ENCODE measurements at regions not wholly inside any gene's neighbourhood (a gene's known extent, or its start where the extent isn't known, plus 50 kb on each side); places are given as distances from the start of the nearest gene placed in this dataset.

DNA sequence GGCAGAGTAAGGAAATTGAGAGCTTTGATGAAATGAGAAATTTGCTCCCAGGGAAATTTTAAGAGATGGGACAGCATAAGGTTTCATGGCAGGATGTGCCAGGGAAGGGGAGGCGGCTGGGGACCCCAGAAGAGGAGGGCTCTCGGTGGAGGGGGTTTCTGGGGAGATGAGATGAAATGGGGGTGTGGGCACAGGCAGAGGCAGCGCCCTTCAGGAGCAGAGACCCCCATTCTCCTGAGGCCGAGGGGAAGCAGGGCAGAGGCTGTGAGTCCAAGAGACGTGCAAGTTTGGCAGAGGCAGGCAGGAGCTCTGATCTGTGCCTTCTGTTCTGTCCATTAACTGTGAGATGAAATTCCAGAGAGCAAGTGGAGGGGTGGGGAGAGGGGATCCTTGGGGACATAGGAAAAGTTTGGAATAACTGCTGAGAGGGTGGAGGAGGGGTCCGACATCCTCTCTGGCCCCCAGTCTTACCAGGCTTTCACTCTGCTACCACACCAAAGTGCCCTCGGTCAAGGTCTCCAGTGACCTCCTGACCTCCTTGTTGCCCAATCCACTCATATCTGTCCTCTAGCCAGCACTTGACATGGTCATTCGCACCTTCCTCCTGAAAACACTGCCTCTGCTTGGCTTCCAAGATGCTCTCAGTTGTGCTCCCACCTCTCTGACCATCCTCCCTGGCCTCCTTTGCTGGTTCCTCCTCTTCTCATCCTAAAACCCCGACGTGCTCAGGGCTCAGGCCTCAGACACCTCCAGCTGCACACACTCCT is 108.1 kb upstream of the MVB12B start:
- WGBS = 83% methylated on average over 10 of the region's 10 CpGs
- Histone ChIP-seq H3K4me1 (ENCODE audit: insufficient read depth) (no peaks in the 10 kb centered on the region), H3K4me3 (ENCODE audit: low read depth, low read length) (no peak overlapping the region), H3K27ac (ENCODE audit: low read depth) (no peak overlapping the region), H3K36me3 (ENCODE audit: insufficient read depth) (no peaks in the 10 kb centered on the region)
- DNase-seq (ENCODE audit: extremely low spot score) = no peak

- Histone ChIP-seq H3K27ac (ENCODE audit: low read depth) (no peak overlapping the region), H3K4me1 (ENCODE audit: insufficient read depth) (no peaks in the 10 kb centered on the region), H3K36me3 (ENCODE audit: insufficient read depth) (no peaks in the 10 kb centered on the region), H3K4me3 (ENCODE audit: low read depth, low read length) (no peak overlapping the region)
- 93% methylated on average over 2 of the region's 2 CpGs for WGBS
- DNase-seq (ENCODE audit: extremely low spot score) = no peak
Observed at GRCh38 chr9:126219166-126219565, 107.5 kb upstream of the MVB12B start.

- Histone ChIP-seq H3K4me1 (ENCODE audit: insufficient read depth) (no peaks in the 10 kb centered on the region), H3K4me3 (ENCODE audit: low read depth, low read length) (no peak overlapping the region), H3K27ac (ENCODE audit: low read depth) (no peak overlapping the region), H3K36me3 (ENCODE audit: insufficient read depth) (no peaks in the 10 kb centered on the region)
- WGBS = 78% methylated on average over 11 of the region's 11 CpGs
- DNase-seq (ENCODE audit: extremely low spot score) = no peak
Observed at GRCh38 chr9:126219648-126220063, 107.0 kb upstream of the MVB12B start.

- Histone ChIP-seq H3K36me3 (ENCODE audit: insufficient read depth) (no peaks in the 10 kb centered on the region), H3K4me1 (ENCODE audit: insufficient read depth) (no peaks in the 10 kb centered on the region), H3K27ac (ENCODE audit: low read depth) (no peak overlapping the region), H3K4me3 (ENCODE audit: low read depth, low read length) (no peak overlapping the region)
- WGBS = 92% methylated on average over 2 of the region's 2 CpGs
- no peak for DNase-seq (ENCODE audit: extremely low spot score)
Observed at GRCh38 chr9:126221480-126221879, 105.1 kb upstream of the MVB12B start.

GRCh38 chr9:126222363-126222834 is 104.2 kb upstream of the MVB12B start:
- H3K4me3 ChIP-seq (ENCODE audit: low read depth, low read length) = no peak overlapping the region
- DNase-seq (ENCODE audit: extremely low spot score) = no peak
- H3K36me3 ChIP-seq (ENCODE audit: insufficient read depth) = no peaks in the 10 kb centered on the region
- 9% methylated on average over 26 of the region's 26 CpGs for WGBS
- no peak overlapping the region for H3K27ac ChIP-seq (ENCODE audit: low read depth)
- no peaks in the 10 kb centered on the region for H3K4me1 ChIP-seq (ENCODE audit: insufficient read depth)

GRCh38 chr9:126222835-126223431 is 103.7 kb upstream of the MVB12B start:
- no peaks in the 10 kb centered on the region for H3K4me1 ChIP-seq (ENCODE audit: insufficient read depth)
- H3K36me3 ChIP-seq (ENCODE audit: insufficient read depth) = no peaks in the 10 kb centered on the region
- no peak overlapping the region for H3K4me3 ChIP-seq (ENCODE audit: low read depth, low read length)
- H3K27ac ChIP-seq (ENCODE audit: low read depth) = no peak overlapping the region
- 43% methylated on average over 29 of the region's 29 CpGs for WGBS
- no peak for DNase-seq (ENCODE audit: extremely low spot score)

DNA sequence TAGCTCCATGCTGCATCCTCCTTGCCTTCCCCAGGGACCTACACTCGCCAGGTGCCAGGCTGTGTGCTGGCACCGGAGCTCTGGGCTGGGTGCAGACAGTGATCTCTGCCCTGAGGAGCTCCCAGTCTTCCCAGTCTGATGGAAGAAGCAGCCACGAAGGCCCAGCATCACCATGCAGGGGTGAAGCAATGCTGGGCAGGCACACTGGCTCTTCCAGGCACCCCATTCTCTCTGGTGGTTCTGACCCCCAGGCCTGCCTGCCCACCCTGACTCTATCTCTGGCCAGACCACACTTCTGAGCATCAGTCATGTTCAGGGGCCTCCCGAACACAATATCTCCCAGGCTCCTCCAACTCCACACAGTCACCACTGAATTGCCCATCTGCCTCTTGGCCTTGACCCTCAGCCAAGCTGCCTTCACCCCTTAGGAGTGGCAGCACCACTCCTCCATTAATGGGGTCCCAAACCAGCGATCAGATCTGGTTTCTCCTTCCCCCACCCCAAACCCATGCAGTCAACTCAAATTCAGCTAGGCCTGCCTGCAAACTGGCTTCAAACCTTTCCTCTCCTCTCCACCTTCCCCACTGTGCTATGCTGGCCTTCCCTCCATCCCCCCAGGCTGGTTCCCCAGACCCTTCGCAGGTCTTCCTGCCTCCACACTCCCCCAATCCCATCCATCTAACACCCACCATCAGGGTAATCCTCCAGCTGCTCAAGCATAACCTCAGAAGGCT is 102.7 kb upstream of the MVB12B start:
- no peak overlapping the region for H3K27ac ChIP-seq (ENCODE audit: low read depth)
- DNase-seq (ENCODE audit: extremely low spot score) = no peak
- H3K4me1 ChIP-seq (ENCODE audit: insufficient read depth) = no peaks in the 10 kb centered on the region
- no peaks in the 10 kb centered on the region for H3K36me3 ChIP-seq (ENCODE audit: insufficient read depth)
- 83% methylated on average over 6 of the region's 6 CpGs for whole genome bisulfite sequencing
- H3K4me3 ChIP-seq (ENCODE audit: low read depth, low read length) = no peak overlapping the region

DNA sequence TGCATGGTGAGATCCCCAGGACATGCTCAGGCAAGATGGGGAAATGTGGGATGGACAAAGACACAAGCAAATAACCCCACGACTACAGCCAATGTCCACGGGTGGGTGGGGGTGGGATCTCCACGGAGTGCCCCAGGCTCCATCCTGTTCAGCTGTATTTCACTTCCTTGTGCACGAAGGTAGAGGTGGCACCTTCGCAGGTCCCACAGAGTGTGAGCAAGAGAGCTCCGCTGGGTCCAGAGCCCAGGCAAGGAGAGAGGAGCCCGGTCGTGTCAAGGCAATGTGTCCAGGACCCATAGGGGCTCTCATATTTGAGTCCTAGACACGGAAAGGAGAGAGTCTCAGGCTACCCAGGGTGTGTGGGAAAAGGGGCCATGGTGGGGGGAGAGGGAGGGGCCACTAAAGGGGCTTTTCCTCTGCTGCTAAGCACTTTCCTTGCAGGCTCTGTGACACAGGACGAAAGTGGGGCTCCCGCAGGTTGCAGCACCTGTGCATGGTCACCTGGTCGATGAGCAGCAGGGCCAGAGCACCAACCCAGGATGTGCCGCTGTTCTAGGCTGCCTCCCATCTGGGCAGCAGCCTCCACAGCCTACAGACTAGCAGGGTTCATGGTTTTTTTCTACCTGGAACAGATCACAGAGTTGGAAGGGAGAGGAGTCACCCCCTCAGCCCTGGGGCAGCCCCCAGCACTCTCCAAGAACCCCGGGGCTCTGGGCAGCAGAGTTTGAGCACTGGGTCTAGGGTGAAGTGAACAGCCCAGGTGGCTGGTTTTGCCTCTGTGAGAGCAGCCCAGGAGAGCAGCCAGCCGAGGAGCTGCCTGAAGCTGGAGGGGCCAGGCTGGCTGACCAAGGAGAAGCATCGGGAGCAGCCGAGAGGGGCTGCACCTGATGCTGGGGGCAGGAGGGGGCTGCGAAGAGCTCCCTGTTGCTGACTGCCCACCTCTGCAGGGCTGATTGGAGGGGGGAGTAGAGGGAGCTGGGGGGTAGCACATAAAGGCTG is 100.7 kb upstream of the MVB12B start:
- WGBS = 73% methylated on average over 18 of the region's 18 CpGs
- H3K4me3 ChIP-seq (ENCODE audit: low read depth, low read length) = no peak overlapping the region
- H3K4me1 ChIP-seq (ENCODE audit: insufficient read depth) = no peaks in the 10 kb centered on the region
- DNase-seq (ENCODE audit: extremely low spot score) = no peak
- H3K27ac ChIP-seq (ENCODE audit: low read depth) = no peak overlapping the region
- H3K36me3 ChIP-seq (ENCODE audit: insufficient read depth) = no peaks in the 10 kb centered on the region

- no peaks in the 10 kb centered on the region for H3K4me1 ChIP-seq (ENCODE audit: insufficient read depth)
- H3K27ac ChIP-seq (ENCODE audit: low read depth) = no peak overlapping the region
- H3K4me3 ChIP-seq (ENCODE audit: low read depth, low read length) = no peak overlapping the region
- DNase-seq (ENCODE audit: extremely low spot score) = no peak
- WGBS = 78% methylated on average over 27 of the region's 27 CpGs
- no peaks in the 10 kb centered on the region for H3K36me3 ChIP-seq (ENCODE audit: insufficient read depth)
Observed at GRCh38 chr9:126226991-126227936, 99.4 kb upstream of the MVB12B start.

DNA sequence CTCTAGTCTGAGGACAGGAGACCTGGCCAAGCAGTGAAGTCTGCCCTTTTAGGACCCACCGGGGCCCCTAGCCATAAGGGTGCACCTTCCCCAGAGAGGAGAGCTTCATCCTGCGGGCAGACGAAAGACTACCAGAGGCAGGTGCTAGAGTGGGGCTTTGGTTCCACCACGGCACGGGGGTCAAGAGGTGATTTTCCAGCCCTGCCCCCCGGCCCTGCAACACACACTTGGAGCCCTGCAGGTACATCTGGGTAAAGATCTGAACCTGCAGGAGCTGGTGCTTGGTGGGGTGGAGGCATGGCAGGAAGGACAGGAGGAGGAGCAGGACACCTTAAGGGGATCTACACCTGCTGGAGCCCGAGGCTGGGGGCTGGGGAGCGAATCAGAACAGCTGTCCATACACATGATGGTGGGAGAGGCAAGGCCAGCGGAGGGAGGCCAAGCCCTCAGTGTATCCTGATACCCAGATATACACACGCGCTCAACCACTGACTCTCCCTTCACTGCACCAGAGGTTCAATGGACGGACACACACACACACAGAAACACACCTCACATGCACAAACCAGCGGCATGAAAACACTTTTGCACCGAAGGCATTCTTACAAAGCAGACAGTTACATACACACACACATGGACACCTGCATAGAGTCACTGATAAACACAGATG is 98.4 kb upstream of the MVB12B start:
- Histone ChIP-seq H3K4me1 (ENCODE audit: insufficient read depth) (no peaks in the 10 kb centered on the region), H3K27ac (ENCODE audit: low read depth) (no peak overlapping the region), H3K36me3 (ENCODE audit: insufficient read depth) (no peaks in the 10 kb centered on the region), H3K4me3 (ENCODE audit: low read depth, low read length) (no peak overlapping the region)
- DNase-seq (ENCODE audit: extremely low spot score) = no peak
- WGBS = 87% methylated on average over 14 of the region's 14 CpGs

- Histone ChIP-seq H3K27ac (ENCODE audit: low read depth) (no peak overlapping the region), H3K4me1 (ENCODE audit: insufficient read depth) (no peaks in the 10 kb centered on the region), H3K36me3 (ENCODE audit: insufficient read depth) (no peaks in the 10 kb centered on the region), H3K4me3 (ENCODE audit: low read depth, low read length) (no peak overlapping the region)
- peak; percentile 35 for DNase-seq (ENCODE audit: extremely low spot score)
- WGBS = 32% methylated on average over 19 of the region's 19 CpGs
Observed at GRCh38 chr9:126228781-126229444, 97.7 kb upstream of the MVB12B start.
